SK-N-MC (cell line): ENCODE measurements at regions not wholly inside any gene's neighbourhood (a gene's known extent, or its start where the extent isn't known, plus 50 kb on each side); places are given as distances from the start of the nearest gene placed in this dataset.
A peak's percentile ranks its signal among the peaks of the same experiment; 100 is the strongest.

Experiments used
- DNase-seq: peaks from one replicate; pipeline ENCODE4 v3.0.0-alpha.2; 2011; ENCODE audit warnings: low read depth, low spot score
- H3K27ac ChIP-seq: fragments of 200-600 bp; sonication (generic); 2 replicates; pipeline ENCODE4 v1.5.1; 2016; ENCODE audit warnings: mixed run types
- H3K36me3 ChIP-seq: fragments of 200-600 bp; sonication (generic); 2 replicates; pipeline ENCODE4 v1.6.1; 2017; ENCODE audit warnings: antibody characterized with exemption, low read length, mixed read lengths; ENCODE audit not compliant: insufficient read depth
- H3K4me3 ChIP-seq: fragments of 200-600 bp; sonication (generic); 2 replicates; pipeline ENCODE4 v1.5.1; 2016
- H3K9ac ChIP-seq: fragments of 200-600 bp; sonication (generic); 2 replicates; pipeline ENCODE4 v1.8.0; 2017; ENCODE audit warnings: mixed run types, mixed read lengths; ENCODE audit not compliant: insufficient read length
- H3K9me3 ChIP-seq: fragments of 200-600 bp; sonication (generic); 2 replicates; pipeline ENCODE4 v1.6.1; 2017; ENCODE audit warnings: low read depth, mild to moderate bottlenecking, antibody characterized with exemption, low read length, moderate library complexity, mixed read lengths
- EZH2 ChIP-seq: fragments of 200-600 bp; sonication (generic); IDR thresholded peaks from one replicate; pipeline ENCODE4 v1.6.1; 2017; ENCODE audit warnings: antibody characterized with exemption
- FOXP2 ChIP-seq: optimal IDR thresholded peaks from 2 replicates; pipeline ENCODE3; 2011; ENCODE audit warnings: mild to moderate bottlenecking, moderate library complexity; ENCODE audit not compliant: insufficient read depth; ENCODE audit errors: extremely low read length, control extremely low read depth
- POLR2AphosphoS5 ChIP-seq: IDR thresholded peaks from 2 replicates; pipeline ENCODE4 v1.6.1; 2012; ENCODE audit warnings: mild to moderate bottlenecking, low read depth, low read length, borderline replicate concordance

GRCh38 chr4:115234405-115235093, 121.1 kb upstream of the NDST4 start:
- TF ChIP-seq POLR2AphosphoS5 (no peak), EZH2 (no peak), FOXP2 (no peak)
- Histone ChIP-seq H3K4me3 (peak overlapping the region; percentile 61), H3K9me3 (no peaks in the 10 kb centered on the region), H3K27ac (peak overlapping the region; percentile 98), H3K36me3 (no peaks in the 10 kb centered on the region), H3K9ac (peak overlapping the region; percentile 49)
- peak; percentile 53 for DNase-seq

GRCh38 chr4:115233600-115233999, 120.2 kb upstream of the NDST4 start:
- TF ChIP-seq EZH2 (no peak), POLR2AphosphoS5 (peak; percentile 58; the same call in 1 of the 2 replicates), FOXP2 (no peak)
- H3K4me3 ChIP-seq, result peak overlapping the region; percentile 43
- peak; percentile 92 for DNase-seq
- H3K36me3 ChIP-seq, result no peaks in the 10 kb centered on the region
- peak overlapping the region; percentile 49 for H3K9ac ChIP-seq
- H3K27ac ChIP-seq, result peak overlapping the region; percentile 98
- H3K9me3 ChIP-seq, result no peaks in the 10 kb centered on the region

- H3K9me3 ChIP-seq, result no peaks in the 10 kb centered on the region; the same call in 1 of the 2 replicates
- no peak overlapping the region for H3K9ac ChIP-seq
- DNase-seq, result no peak
- H3K36me3 ChIP-seq, result no peaks in the 10 kb centered on the region
- peak overlapping the region; percentile 84 for H3K27ac ChIP-seq
- no peak overlapping the region for H3K4me3 ChIP-seq
- TF ChIP-seq POLR2AphosphoS5 (no peak), FOXP2 (no peak), EZH2 (no peak)
Measured at GRCh38 chr4:115229873-115230272, 116.5 kb upstream of the NDST4 start.

- Histone ChIP-seq H3K4me3 (no peak overlapping the region), H3K27ac (peak overlapping the region; percentile 40; the same call in 1 of the 2 replicates), H3K9ac (no peak overlapping the region), H3K36me3 (no peaks in the 10 kb centered on the region), H3K9me3 (no peaks in the 10 kb centered on the region; the same call in 1 of the 2 replicates)
- no peak for TF ChIP-seq FOXP2
- DNase-seq, result no peak
Measured at GRCh38 chr4:115228851-115229250, 115.4 kb upstream of the NDST4 start.

- Histone ChIP-seq H3K4me3 (no peak overlapping the region), H3K9ac (no peak overlapping the region), H3K27ac (no peak overlapping the region), H3K36me3 (no peaks in the 10 kb centered on the region), H3K9me3 (no peaks in the 10 kb centered on the region; the same call in 1 of the 2 replicates)
- DNase-seq, result no peak
- TF ChIP-seq POLR2AphosphoS5, result no peak
- TF ChIP-seq FOXP2, result no peak
- TF ChIP-seq EZH2, result no peak
Measured at GRCh38 chr4:115222061-115222460, 108.6 kb upstream of the NDST4 start.

- Histone ChIP-seq H3K4me3 (no peak overlapping the region), H3K36me3 (no peaks in the 10 kb centered on the region), H3K9me3 (no peaks in the 10 kb centered on the region), H3K9ac (no peak overlapping the region), H3K27ac (no peak overlapping the region)
- DNase-seq, result no peak
- TF ChIP-seq FOXP2 (no peak), EZH2 (no peak), POLR2AphosphoS5 (no peak)
Measured at GRCh38 chr4:115219862-115220261, 106.4 kb upstream of the NDST4 start.

GRCh38 chr4:115219315-115219860, 106.0 kb upstream of the NDST4 start:
- DNase-seq, result no peak
- TF ChIP-seq EZH2, result no peak
- no peak for TF ChIP-seq POLR2AphosphoS5
- TF ChIP-seq FOXP2, result no peak
- Histone ChIP-seq H3K4me3 (no peak overlapping the region), H3K9ac (no peak overlapping the region), H3K27ac (no peak overlapping the region), H3K9me3 (no peaks in the 10 kb centered on the region), H3K36me3 (no peaks in the 10 kb centered on the region)

GRCh38 chr4:115215935-115216334, 102.5 kb upstream of the NDST4 start:
- Histone ChIP-seq H3K9me3 (no peaks in the 10 kb centered on the region), H3K36me3 (no peaks in the 10 kb centered on the region), H3K27ac (no peak overlapping the region), H3K4me3 (no peak overlapping the region), H3K9ac (no peak overlapping the region)
- TF ChIP-seq EZH2, result no peak
- no peak for DNase-seq

- Histone ChIP-seq H3K9me3 (peaks cover 2% of the 10 kb centered on the region; the same call in 1 of the 2 replicates), H3K36me3 (no peaks in the 10 kb centered on the region), H3K4me3 (no peak overlapping the region), H3K9ac (no peak overlapping the region), H3K27ac (no peak overlapping the region)
- peak; percentile 65 for DNase-seq
- TF ChIP-seq POLR2AphosphoS5, result peak; percentile 21; the same call in 1 of the 2 replicates
- no peak for TF ChIP-seq FOXP2
- no peak for TF ChIP-seq EZH2
Measured at GRCh38 chr4:115213716-115214115, 100.3 kb upstream of the NDST4 start.
